ENCODE measurements at regions not wholly inside any gene's neighbourhood (a gene's known extent, or its start where the extent isn't known, plus 50 kb on each side); places are given as distances from the start of the nearest gene placed in this dataset.
"Not testable (repeated sequence)": the region's sequence is repeated elsewhere in the genome, so short reads cannot be mapped to it uniquely, and the experiment has no call there.

GRCh38 chr6:170198298-170198697 is 92.6 kb downstream of the DLL1 start:
- DNase-seq (ENCODE audit: low read depth in 2 of 3, low spot score in 2 of 3), result no peak

- no peak for DNase-seq (ENCODE audit: low read depth in 2 of 3, low spot score in 2 of 3)
These were observed 97.5 kb downstream of the DLL1 start for GRCh38 chr6:170193326-170193821.

- no peak for DNase-seq (ENCODE audit: low read depth in 2 of 3, low spot score in 2 of 3)
These were observed 98.0 kb downstream of the DLL1 start for GRCh38 chr6:170192905-170193304.

- not testable (repeated sequence) for DNase-seq (ENCODE audit: low read depth in 2 of 3, low spot score in 2 of 3)
These were observed 98.8 kb downstream of the DLL1 start for GRCh38 chr6:170192101-170192500.

GRCh38 chr6:170190046-170190445 is 100.8 kb downstream of the DLL1 start:
- DNase-seq (ENCODE audit: low read depth in 2 of 3, low spot score in 2 of 3), result no peak

GRCh38 chr6:170189236-170189635 is 101.6 kb downstream of the DLL1 start:
- no peak for DNase-seq (ENCODE audit: low read depth in 2 of 3, low spot score in 2 of 3)

GRCh38 chr6:170188571-170189001 is 102.3 kb downstream of the DLL1 start:
- no peak for DNase-seq (ENCODE audit: low read depth in 2 of 3, low spot score in 2 of 3)

- DNase-seq (ENCODE audit: low read depth in 2 of 3, low spot score in 2 of 3), result no peak
These were observed 103.0 kb downstream of the DLL1 start for GRCh38 chr6:170187669-170188566.

GRCh38 chr6:170186941-170187668 is 103.8 kb downstream of the DLL1 start:
- DNase-seq (ENCODE audit: low read depth in 2 of 3, low spot score in 2 of 3), result no peak

- DNase-seq (ENCODE audit: low read depth in 2 of 3, low spot score in 2 of 3), result no peak
These were observed 104.6 kb downstream of the DLL1 start for GRCh38 chr6:170186006-170186935.

- DNase-seq (ENCODE audit: low read depth in 2 of 3, low spot score in 2 of 3), result no peak
These were observed 105.5 kb downstream of the DLL1 start for GRCh38 chr6:170185175-170185978.

GRCh38 chr6:170184316-170184715 is 106.6 kb downstream of the DLL1 start:
- DNase-seq (ENCODE audit: low read depth in 2 of 3, low spot score in 2 of 3), result no peak

- no peak for DNase-seq (ENCODE audit: low read depth in 2 of 3, low spot score in 2 of 3)
These were observed 107.4 kb downstream of the DLL1 start for GRCh38 chr6:170183521-170183920.

GRCh38 chr6:170182781-170183120 is 108.1 kb downstream of the DLL1 start:
- DNase-seq (ENCODE audit: low read depth in 2 of 3, low spot score in 2 of 3), result no peak

- no peak for DNase-seq (ENCODE audit: low read depth in 2 of 3, low spot score in 2 of 3)
These were observed 108.6 kb downstream of the DLL1 start for GRCh38 chr6:170182093-170182780.

GRCh38 chr6:170181338-170181690 is 109.6 kb downstream of the DLL1 start:
- DNase-seq (ENCODE audit: low read depth in 2 of 3, low spot score in 2 of 3), result no peak

- no peak for DNase-seq (ENCODE audit: low read depth in 2 of 3, low spot score in 2 of 3)
These were observed 110.1 kb downstream of the DLL1 start for GRCh38 chr6:170180671-170181337.

GRCh38 chr6:170179616-170180324 is 111.1 kb downstream of the DLL1 start:
- no peak for DNase-seq (ENCODE audit: low read depth in 2 of 3, low spot score in 2 of 3)
